ENCODE measurements at regions not wholly inside any gene's neighbourhood (a gene's known extent, or its start where the extent isn't known, plus 50 kb on each side); places are given as distances from the start of the nearest gene placed in this dataset.

DNA sequence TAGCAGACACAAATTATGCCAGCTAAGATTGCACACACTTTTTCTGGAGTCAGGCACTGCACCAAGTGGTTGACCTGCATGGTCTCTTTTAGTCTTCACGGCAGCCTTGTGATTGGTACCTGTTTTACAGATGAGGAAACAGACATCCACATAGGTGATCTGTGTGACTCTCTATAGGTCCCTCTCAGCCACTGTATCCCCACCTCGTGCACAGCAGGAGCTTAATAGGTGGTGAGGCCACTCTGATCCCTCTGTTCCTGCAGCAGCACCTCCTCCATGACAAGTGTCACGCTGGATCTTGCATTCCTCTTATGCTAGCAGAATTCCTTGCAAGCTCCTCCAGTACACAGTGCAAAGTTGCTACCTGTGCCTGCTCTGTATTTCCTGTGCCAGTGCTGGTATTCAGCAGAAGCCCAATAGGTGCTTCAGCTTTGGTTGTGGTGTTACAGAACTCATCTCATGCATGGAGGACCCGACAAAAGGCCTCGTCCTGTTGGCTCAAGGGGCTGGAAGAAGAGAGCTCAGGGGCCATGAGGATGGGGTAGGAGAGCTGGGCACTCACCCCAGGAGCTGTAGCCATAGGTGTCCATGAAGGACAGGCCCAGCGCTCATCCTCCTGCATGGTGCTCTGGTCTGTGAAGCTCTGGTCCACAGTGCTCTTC, 546.7 kb downstream of the PTPRU start:
- Histone ChIP-seq H3K27me3 (peaks cover 0 to 74% of the 10 kb centered on the region in 2 donors), H3K36me3 (no peaks in the 10 kb centered on the region), H3K4me3 (no peak overlapping the region), H3K27ac (no peak overlapping the region), H3K4me1 (no peaks in the 10 kb centered on the region), H3K9me3 (no peaks in the 10 kb centered on the region)
- intact Hi-C loops (cut with DNase I; ENCODE audit: low total_unique reads), result no loop called here
- TF ChIP-seq, protein P1, sequence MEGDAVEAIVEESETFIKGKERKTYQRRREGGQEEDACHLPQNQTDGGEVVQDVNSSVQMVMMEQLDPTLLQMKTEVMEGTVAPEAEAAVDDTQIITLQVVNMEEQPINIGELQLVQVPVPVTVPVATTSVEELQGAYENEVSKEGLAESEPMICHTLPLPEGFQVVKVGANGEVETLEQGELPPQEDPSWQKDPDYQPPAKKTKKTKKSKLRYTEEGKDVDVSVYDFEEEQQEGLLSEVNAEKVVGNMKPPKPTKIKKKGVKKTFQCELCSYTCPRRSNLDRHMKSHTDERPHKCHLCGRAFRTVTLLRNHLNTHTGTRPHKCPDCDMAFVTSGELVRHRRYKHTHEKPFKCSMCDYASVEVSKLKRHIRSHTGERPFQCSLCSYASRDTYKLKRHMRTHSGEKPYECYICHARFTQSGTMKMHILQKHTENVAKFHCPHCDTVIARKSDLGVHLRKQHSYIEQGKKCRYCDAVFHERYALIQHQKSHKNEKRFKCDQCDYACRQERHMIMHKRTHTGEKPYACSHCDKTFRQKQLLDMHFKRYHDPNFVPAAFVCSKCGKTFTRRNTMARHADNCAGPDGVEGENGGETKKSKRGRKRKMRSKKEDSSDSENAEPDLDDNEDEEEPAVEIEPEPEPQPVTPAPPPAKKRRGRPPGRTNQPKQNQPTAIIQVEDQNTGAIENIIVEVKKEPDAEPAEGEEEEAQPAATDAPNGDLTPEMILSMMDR (IDR thresholded peaks at IDR 0.05), result no peak
- DNase-seq, result no peak

DNA sequence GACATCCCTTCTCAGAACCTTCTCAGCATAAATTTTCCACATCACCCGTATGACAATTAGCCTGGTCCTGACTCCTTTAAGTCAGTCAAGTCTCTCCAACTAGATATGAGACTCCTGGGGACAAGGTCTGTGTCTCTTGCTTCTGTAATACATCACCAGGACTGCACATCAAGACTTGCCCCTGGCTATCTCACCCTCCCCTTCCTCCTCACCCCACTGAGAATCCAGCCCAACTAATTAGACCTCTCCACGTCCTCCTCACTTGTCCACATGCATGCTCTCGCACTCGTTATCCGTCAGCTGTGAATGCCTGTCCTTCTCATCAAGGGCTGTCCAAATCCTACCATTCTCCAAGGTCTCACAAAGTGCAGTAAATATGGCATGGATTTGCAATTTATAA, 542.8 kb downstream of the PTPRU start:
- no peak overlapping the region for H3K27ac ChIP-seq
- H3K27me3 ChIP-seq, result peaks cover 0 to 42% of the 10 kb centered on the region in 2 donors
- TF ChIP-seq, protein P1 (IDR thresholded peaks at IDR 0.05), result no peak
- no peaks in the 10 kb centered on the region for H3K36me3 ChIP-seq
- no peak for DNase-seq
- no peak overlapping the region for H3K4me3 ChIP-seq
- intact Hi-C loops (cut with DNase I; ENCODE audit: low total_unique reads), result no loop called here
- H3K9me3 ChIP-seq, result peaks cover 0 to 12% (median 3%) of the 10 kb centered on the region in 3 donors
- H3K4me1 ChIP-seq, result no peaks in the 10 kb centered on the region

DNA sequence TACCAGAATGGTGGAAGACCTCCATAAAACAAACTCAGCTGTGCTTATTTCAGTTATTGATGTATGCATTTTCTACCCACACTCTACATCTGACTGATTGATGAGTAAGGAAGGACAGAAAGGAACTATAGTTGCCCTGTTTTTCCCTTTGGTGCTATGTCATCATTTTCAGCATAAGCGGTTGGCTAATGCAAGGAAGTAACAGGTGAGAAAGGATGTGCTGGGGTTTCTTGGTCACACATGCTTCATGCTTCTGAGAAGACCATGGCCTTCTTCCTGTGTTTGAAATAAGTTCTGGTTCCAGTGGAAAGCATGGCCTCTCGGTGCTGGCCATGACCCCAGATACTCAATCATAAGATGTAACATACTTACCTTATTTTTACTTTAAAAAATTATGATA, 541.2 kb downstream of the PTPRU start:
- Histone ChIP-seq H3K27me3 (peaks cover 0 to 26% of the 10 kb centered on the region in 2 donors), H3K4me1 (no peaks in the 10 kb centered on the region), H3K9me3 (peaks cover 0 to 12% (median 3%) of the 10 kb centered on the region in 3 donors), H3K4me3 (no peak overlapping the region), H3K27ac (no peak overlapping the region), H3K36me3 (no peaks in the 10 kb centered on the region)
- intact Hi-C loops (cut with DNase I; ENCODE audit: low total_unique reads), result no loop called here
- TF ChIP-seq, protein P1 (IDR thresholded peaks at IDR 0.05), result no peak
- no peak for DNase-seq

DNA sequence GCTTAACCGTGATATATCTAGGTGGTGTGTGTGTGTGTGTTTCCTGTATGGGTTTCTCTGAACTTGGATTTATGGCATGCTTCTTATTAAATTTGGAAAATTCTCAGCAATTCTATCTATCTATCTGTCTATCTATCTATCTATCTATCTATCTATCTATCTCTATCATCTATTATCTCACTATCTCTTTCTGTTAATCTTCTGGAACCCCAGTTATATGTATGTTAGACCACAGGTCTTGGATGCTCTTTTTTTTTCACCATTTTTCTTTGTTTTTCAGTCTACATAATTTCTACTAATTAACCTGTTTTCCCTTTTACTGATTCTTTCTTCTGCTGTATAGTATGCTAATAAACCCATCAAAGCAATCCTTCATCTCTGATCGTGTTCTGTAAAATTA, 538.0 kb downstream of the PTPRU start:
- H3K27me3 ChIP-seq, result peaks cover 0 to 10% of the 10 kb centered on the region in 2 donors

DNA sequence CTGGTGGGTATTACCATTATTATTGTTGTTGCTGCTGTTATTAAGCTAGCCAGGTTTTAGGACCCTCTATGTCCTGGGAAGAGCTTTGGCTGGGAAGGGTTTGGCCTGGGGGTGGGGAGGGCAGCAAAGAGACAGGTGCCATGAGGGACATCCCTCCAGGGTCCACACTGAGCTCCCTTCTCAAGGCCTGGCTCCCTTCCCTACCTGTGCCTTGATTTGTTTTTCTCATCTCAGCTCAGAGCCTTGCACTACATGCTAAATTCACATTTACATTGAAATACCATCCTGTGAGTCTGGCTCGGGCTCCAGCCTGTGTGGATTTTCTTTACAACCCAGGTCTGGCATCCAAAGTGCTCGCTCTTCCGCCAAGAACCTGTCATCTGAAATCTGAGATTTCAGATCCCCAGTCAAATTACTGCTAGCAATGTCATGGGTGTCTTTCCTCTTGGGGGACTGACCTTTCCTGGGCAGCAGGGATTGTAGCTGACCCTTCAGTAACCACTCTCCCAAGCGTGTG, 536.3 kb downstream of the PTPRU start:
- H3K9me3 ChIP-seq, result peaks cover 0 to 12% (median 3%) of the 10 kb centered on the region in 3 donors
- TF ChIP-seq, protein P1 (IDR thresholded peaks at IDR 0.05), result no peak
- DNase-seq, result no peak
- intact Hi-C loops (cut with DNase I; ENCODE audit: low total_unique reads), result no loop called here
- no peaks in the 10 kb centered on the region for H3K36me3 ChIP-seq
- no peaks in the 10 kb centered on the region for H3K4me1 ChIP-seq
- H3K27ac ChIP-seq, result no peak overlapping the region
- no peak overlapping the region for H3K4me3 ChIP-seq
- peaks cover 0 to 4% of the 10 kb centered on the region in 2 donors for H3K27me3 ChIP-seq

More for the DNA sequence above, 538.0 kb downstream of the PTPRU start:
- DNase-seq, result no peak
- Histone ChIP-seq H3K27ac (no peak overlapping the region), H3K36me3 (no peaks in the 10 kb centered on the region), H3K4me1 (no peaks in the 10 kb centered on the region), H3K4me3 (no peak overlapping the region), H3K9me3 (peaks cover 0 to 12% (median 3%) of the 10 kb centered on the region in 3 donors)
- TF ChIP-seq, protein P1 (IDR thresholded peaks at IDR 0.05), result no peak
- intact Hi-C loops (cut with DNase I; ENCODE audit: low total_unique reads), result no loop called here

Data from tibial artery (tissue), 4 donors.